ENCODE measurements at regions not wholly inside any gene's neighbourhood (a gene's known extent, or its start where the extent isn't known, plus 50 kb on each side); places are given as distances from the start of the nearest gene placed in this dataset.

DNA sequence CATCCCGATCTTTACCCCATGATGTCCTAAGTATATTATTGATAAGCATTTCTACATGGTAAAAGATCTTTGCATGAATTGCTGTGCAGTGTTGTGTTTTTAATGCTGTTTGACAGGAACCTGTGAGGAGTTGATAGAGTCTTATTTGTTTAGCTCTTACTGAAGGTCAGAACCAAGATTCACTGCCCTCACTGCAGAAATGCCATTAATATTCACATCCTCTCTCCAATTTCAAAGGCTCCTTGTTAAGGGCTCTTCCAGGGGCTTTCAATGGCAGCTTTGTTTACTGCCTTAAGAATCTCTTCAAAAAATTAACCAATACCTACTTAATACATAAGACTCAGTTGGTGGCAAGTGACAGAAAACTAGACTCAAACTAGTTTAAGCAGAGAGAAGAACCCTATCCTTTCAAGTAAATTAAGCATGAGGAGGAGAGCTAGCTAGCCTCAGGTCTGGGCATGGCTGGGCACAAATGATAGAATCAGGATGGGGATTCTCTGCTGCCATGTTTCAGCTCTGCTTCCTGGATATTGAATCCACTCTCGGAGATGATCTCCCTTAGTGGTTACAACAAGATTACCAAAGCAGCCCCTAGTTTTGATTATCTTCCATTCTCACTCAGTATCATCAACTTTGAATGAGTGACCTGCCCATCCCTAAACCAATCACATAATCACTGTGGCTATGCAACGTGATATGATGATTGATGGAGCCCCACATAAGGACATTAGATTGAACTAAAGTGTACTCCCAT is 311.8 kb downstream of the CDH11 start:
- TF ChIP-seq, protein P1, sequence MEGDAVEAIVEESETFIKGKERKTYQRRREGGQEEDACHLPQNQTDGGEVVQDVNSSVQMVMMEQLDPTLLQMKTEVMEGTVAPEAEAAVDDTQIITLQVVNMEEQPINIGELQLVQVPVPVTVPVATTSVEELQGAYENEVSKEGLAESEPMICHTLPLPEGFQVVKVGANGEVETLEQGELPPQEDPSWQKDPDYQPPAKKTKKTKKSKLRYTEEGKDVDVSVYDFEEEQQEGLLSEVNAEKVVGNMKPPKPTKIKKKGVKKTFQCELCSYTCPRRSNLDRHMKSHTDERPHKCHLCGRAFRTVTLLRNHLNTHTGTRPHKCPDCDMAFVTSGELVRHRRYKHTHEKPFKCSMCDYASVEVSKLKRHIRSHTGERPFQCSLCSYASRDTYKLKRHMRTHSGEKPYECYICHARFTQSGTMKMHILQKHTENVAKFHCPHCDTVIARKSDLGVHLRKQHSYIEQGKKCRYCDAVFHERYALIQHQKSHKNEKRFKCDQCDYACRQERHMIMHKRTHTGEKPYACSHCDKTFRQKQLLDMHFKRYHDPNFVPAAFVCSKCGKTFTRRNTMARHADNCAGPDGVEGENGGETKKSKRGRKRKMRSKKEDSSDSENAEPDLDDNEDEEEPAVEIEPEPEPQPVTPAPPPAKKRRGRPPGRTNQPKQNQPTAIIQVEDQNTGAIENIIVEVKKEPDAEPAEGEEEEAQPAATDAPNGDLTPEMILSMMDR (IDR thresholded peaks at IDR 0.05): no peak
- DNase-seq (no peak), FAIRE-seq (no peak), ATAC-seq (no peak)
- Histone ChIP-seq H3K9me3 (no peaks in the 10 kb centered on the region), H3K27me3 (no peaks in the 10 kb centered on the region), H3K27ac (no peak overlapping the region), H3K4me3 (no peak overlapping the region), H3K36me3 (no peaks in the 10 kb centered on the region), H3K4me1 (no peaks in the 10 kb centered on the region)
- WGBS, 2 donors: 46 to 50% methylated on average over 3 of the region's 3 CpGs
- intact Hi-C loops (cut with DNase I): no loop called here

- Histone ChIP-seq H3K36me3 (no peaks in the 10 kb centered on the region), H3K27ac (no peak overlapping the region), H3K9me3 (no peaks in the 10 kb centered on the region), H3K27me3 (no peaks in the 10 kb centered on the region), H3K4me3 (no peak overlapping the region), H3K4me1 (no peaks in the 10 kb centered on the region)
- DNase-seq (no peak), ATAC-seq (no peak), FAIRE-seq (no peak)
- intact Hi-C loops (cut with DNase I): no loop called here
- WGBS, 2 donors: 77% methylated on average over 4 of the region's 4 CpGs
- TF ChIP-seq, protein P1 (IDR thresholded peaks at IDR 0.05): no peak
These were observed 313.4 kb downstream of the CDH11 start for GRCh38 chr16:64808474-64808873.

- Histone ChIP-seq H3K4me1 (no peaks in the 10 kb centered on the region), H3K27ac (no peak overlapping the region), H3K36me3 (no peaks in the 10 kb centered on the region), H3K27me3 (no peaks in the 10 kb centered on the region), H3K4me3 (no peak overlapping the region), H3K9me3 (no peaks in the 10 kb centered on the region)
- WGBS, 2 donors: 60 to 77% methylated on average over 2 of the region's 2 CpGs
- DNase-seq (no peak), FAIRE-seq (no peak), ATAC-seq (no peak)
- TF ChIP-seq, protein P1 (IDR thresholded peaks at IDR 0.05): no peak
- intact Hi-C loops (cut with DNase I): no loop called here
These were observed 330.1 kb downstream of the CDH11 start for GRCh38 chr16:64791756-64792155.

- Histone ChIP-seq H3K27me3 (no peaks in the 10 kb centered on the region), H3K36me3 (no peaks in the 10 kb centered on the region), H3K9me3 (no peaks in the 10 kb centered on the region), H3K4me1 (no peaks in the 10 kb centered on the region), H3K4me3 (no peak overlapping the region), H3K27ac (no peak overlapping the region)
- ATAC-seq (no peak), FAIRE-seq (no peak), DNase-seq (no peak)
- TF ChIP-seq, protein P1 (IDR thresholded peaks at IDR 0.05): no peak
- whole genome bisulfite sequencing, 2 donors: 77 to 79% methylated on average over 2 of the region's 2 CpGs
- intact Hi-C loops (cut with DNase I): no loop called here
These were observed 337.2 kb downstream of the CDH11 start for GRCh38 chr16:64784635-64785034.

GRCh38 chr16:64782484-64782883 is 339.4 kb downstream of the CDH11 start:
- DNase-seq (no peak), FAIRE-seq (no peak), ATAC-seq (no peak)
- TF ChIP-seq, protein P1 (IDR thresholded peaks at IDR 0.05): no peak
- Histone ChIP-seq H3K36me3 (no peaks in the 10 kb centered on the region), H3K9me3 (no peaks in the 10 kb centered on the region), H3K4me3 (no peak overlapping the region), H3K4me1 (no peaks in the 10 kb centered on the region), H3K27me3 (no peaks in the 10 kb centered on the region), H3K27ac (no peak overlapping the region)
- intact Hi-C loops (cut with DNase I): no loop called here
- WGBS, 2 donors: 56 to 79% methylated on average over 2 of the region's 2 CpGs

Measured in pancreas (tissue), 10 donors.